ENCODE measurements at regions not wholly inside any gene's neighbourhood (a gene's known extent, or its start where the extent isn't known, plus 50 kb on each side); places are given as distances from the start of the nearest gene placed in this dataset.

- TF ChIP-seq CTCF (IDR thresholded peaks at IDR 0.05; ENCODE audit: extremely low read depth in 1 of 2, insufficient read depth in 1 of 2, low read depth in 1 of 2, low read length in 2 of 2) (no peak), POLR2A (IDR thresholded peaks at IDR 0.05; ENCODE audit: low read depth, low read length) (no peak), MYC (IDR thresholded peaks at IDR 0.05; ENCODE audit: low read depth, low read length) (no peak)
Measured at GRCh38 chr5:60479542-60479941, 220.4 kb downstream of the DEPDC1B start.

Data from endothelial cell of umbilical vein (primary cell).